ENCODE measurements at regions not wholly inside any gene's neighbourhood (a gene's known extent, or its start where the extent isn't known, plus 50 kb on each side); places are given as distances from the start of the nearest gene placed in this dataset.
"Not testable (repeated sequence)": the region's sequence is repeated elsewhere in the genome, so short reads cannot be mapped to it uniquely, and the experiment has no call there.

- Histone ChIP-seq H3K4me3 (ENCODE audit: low read length) (no peak overlapping the region), H3K9me3 (ENCODE audit: control insufficient read depth, low read depth, low read length) (no peaks in the 10 kb centered on the region), H3K36me3 (ENCODE audit: control insufficient read depth, low read depth, low read length) (no peaks in the 10 kb centered on the region), H3K9ac (ENCODE audit: low read length) (no peak overlapping the region), H3K27ac (ENCODE audit: low read length) (no peak overlapping the region), H3K27me3 (ENCODE audit: control insufficient read depth, insufficient read depth, low read length) (no peaks in the 10 kb centered on the region), H3K4me1 (ENCODE audit: control insufficient read depth, low read depth, low read length) (peaks cover 13% of the 10 kb centered on the region)
These were observed 477.3 kb downstream of the DIRAS2 start for GRCh38 chr9:90165281-90165680.

- not testable (repeated sequence) for H3K4me3 ChIP-seq (ENCODE audit: low read length); H3K9ac ChIP-seq (ENCODE audit: low read length); H3K27ac ChIP-seq (ENCODE audit: low read length); H3K9me3 ChIP-seq (ENCODE audit: control insufficient read depth, low read depth, low read length); H3K27me3 ChIP-seq (ENCODE audit: control insufficient read depth, insufficient read depth, low read length); H3K36me3 ChIP-seq (ENCODE audit: control insufficient read depth, low read depth, low read length)
- peaks cover 13% of the 10 kb centered on the region for H3K4me1 ChIP-seq (ENCODE audit: control insufficient read depth, low read depth, low read length)
These were observed 476.2 kb downstream of the DIRAS2 start for GRCh38 chr9:90166374-90166773.

GRCh38 chr9:90167914-90168313 lies 474.7 kb downstream of the DIRAS2 start:
- no peak overlapping the region for H3K27ac ChIP-seq (ENCODE audit: low read length)

GRCh38 chr9:90169490-90169889 lies 473.1 kb downstream of the DIRAS2 start:
- no peaks in the 10 kb centered on the region for H3K9me3 ChIP-seq (ENCODE audit: control insufficient read depth, low read depth, low read length)
- no peak overlapping the region for H3K27ac ChIP-seq (ENCODE audit: low read length)
- H3K27me3 ChIP-seq (ENCODE audit: control insufficient read depth, insufficient read depth, low read length) = no peaks in the 10 kb centered on the region
- no peaks in the 10 kb centered on the region for H3K36me3 ChIP-seq (ENCODE audit: control insufficient read depth, low read depth, low read length)
- H3K4me3 ChIP-seq (ENCODE audit: low read length) = no peak overlapping the region
- H3K9ac ChIP-seq (ENCODE audit: low read length) = no peak overlapping the region
- peaks cover 13% of the 10 kb centered on the region for H3K4me1 ChIP-seq (ENCODE audit: control insufficient read depth, low read depth, low read length)

More at GRCh38 chr9:90167914-90168313, 474.7 kb downstream of the DIRAS2 start:
- Histone ChIP-seq H3K4me1 (ENCODE audit: control insufficient read depth, low read depth, low read length) (peaks cover 13% of the 10 kb centered on the region), H3K9me3 (ENCODE audit: control insufficient read depth, low read depth, low read length) (no peaks in the 10 kb centered on the region), H3K9ac (ENCODE audit: low read length) (no peak overlapping the region), H3K4me3 (ENCODE audit: low read length) (no peak overlapping the region), H3K27me3 (ENCODE audit: control insufficient read depth, insufficient read depth, low read length) (no peaks in the 10 kb centered on the region), H3K36me3 (ENCODE audit: control insufficient read depth, low read depth, low read length) (no peaks in the 10 kb centered on the region)

- not testable (repeated sequence) for H3K4me1 ChIP-seq (ENCODE audit: control insufficient read depth, low read depth, low read length); H3K36me3 ChIP-seq (ENCODE audit: control insufficient read depth, low read depth, low read length); H3K9ac ChIP-seq (ENCODE audit: low read length); H3K27me3 ChIP-seq (ENCODE audit: control insufficient read depth, insufficient read depth, low read length); H3K9me3 ChIP-seq (ENCODE audit: control insufficient read depth, low read depth, low read length); H3K27ac ChIP-seq (ENCODE audit: low read length); H3K4me3 ChIP-seq (ENCODE audit: low read length)
These were observed 468.7 kb downstream of the DIRAS2 start for GRCh38 chr9:90173935-90174334.

GRCh38 chr9:90174346-90174745 lies 468.3 kb downstream of the DIRAS2 start:
- not testable (repeated sequence) for H3K36me3 ChIP-seq (ENCODE audit: control insufficient read depth, low read depth, low read length)

GRCh38 chr9:90175257-90175656 lies 467.4 kb downstream of the DIRAS2 start:
- no peak overlapping the region for H3K27ac ChIP-seq (ENCODE audit: low read length)
- no peak overlapping the region for H3K4me3 ChIP-seq (ENCODE audit: low read length)
- H3K4me1 ChIP-seq (ENCODE audit: control insufficient read depth, low read depth, low read length) = no peaks in the 10 kb centered on the region
- no peaks in the 10 kb centered on the region for H3K36me3 ChIP-seq (ENCODE audit: control insufficient read depth, low read depth, low read length)
- H3K9me3 ChIP-seq (ENCODE audit: control insufficient read depth, low read depth, low read length) = no peaks in the 10 kb centered on the region
- H3K27me3 ChIP-seq (ENCODE audit: control insufficient read depth, insufficient read depth, low read length) = no peaks in the 10 kb centered on the region
- H3K9ac ChIP-seq (ENCODE audit: low read length) = no peak overlapping the region

More at GRCh38 chr9:90174346-90174745, 468.3 kb downstream of the DIRAS2 start:
- H3K4me3 ChIP-seq (ENCODE audit: low read length); H3K27ac ChIP-seq (ENCODE audit: low read length); H3K9ac ChIP-seq (ENCODE audit: low read length); H3K4me1 ChIP-seq (ENCODE audit: control insufficient read depth, low read depth, low read length); H3K27me3 ChIP-seq (ENCODE audit: control insufficient read depth, insufficient read depth, low read length); H3K9me3 ChIP-seq (ENCODE audit: control insufficient read depth, low read depth, low read length): not testable (repeated sequence)

GRCh38 chr9:90175865-90176264 lies 466.8 kb downstream of the DIRAS2 start:
- H3K27me3 ChIP-seq (ENCODE audit: control insufficient read depth, insufficient read depth, low read length) = no peaks in the 10 kb centered on the region
- H3K27ac ChIP-seq (ENCODE audit: low read length) = no peak overlapping the region
- no peaks in the 10 kb centered on the region for H3K4me1 ChIP-seq (ENCODE audit: control insufficient read depth, low read depth, low read length)
- no peak overlapping the region for H3K4me3 ChIP-seq (ENCODE audit: low read length)
- no peaks in the 10 kb centered on the region for H3K36me3 ChIP-seq (ENCODE audit: control insufficient read depth, low read depth, low read length)
- H3K9ac ChIP-seq (ENCODE audit: low read length) = no peak overlapping the region
- H3K9me3 ChIP-seq (ENCODE audit: control insufficient read depth, low read depth, low read length) = no peaks in the 10 kb centered on the region

- no peak overlapping the region for H3K4me3 ChIP-seq (ENCODE audit: low read length)
- H3K27ac ChIP-seq (ENCODE audit: low read length) = no peak overlapping the region
- no peak overlapping the region for H3K9ac ChIP-seq (ENCODE audit: low read length)
- H3K36me3 ChIP-seq (ENCODE audit: control insufficient read depth, low read depth, low read length) = no peaks in the 10 kb centered on the region
- no peaks in the 10 kb centered on the region for H3K4me1 ChIP-seq (ENCODE audit: control insufficient read depth, low read depth, low read length)
- no peaks in the 10 kb centered on the region for H3K27me3 ChIP-seq (ENCODE audit: control insufficient read depth, insufficient read depth, low read length)
- H3K9me3 ChIP-seq (ENCODE audit: control insufficient read depth, low read depth, low read length) = no peaks in the 10 kb centered on the region
These were observed 465.7 kb downstream of the DIRAS2 start for GRCh38 chr9:90176901-90177300.

- Histone ChIP-seq H3K4me1 (ENCODE audit: control insufficient read depth, low read depth, low read length) (no peaks in the 10 kb centered on the region), H3K4me3 (ENCODE audit: low read length) (no peak overlapping the region), H3K9me3 (ENCODE audit: control insufficient read depth, low read depth, low read length) (no peaks in the 10 kb centered on the region), H3K9ac (ENCODE audit: low read length) (no peak overlapping the region), H3K27me3 (ENCODE audit: control insufficient read depth, insufficient read depth, low read length) (no peaks in the 10 kb centered on the region), H3K36me3 (ENCODE audit: control insufficient read depth, low read depth, low read length) (no peaks in the 10 kb centered on the region), H3K27ac (ENCODE audit: low read length) (no peak overlapping the region)
These were observed 462.2 kb downstream of the DIRAS2 start for GRCh38 chr9:90180381-90180780.

- H3K9me3 ChIP-seq (ENCODE audit: control insufficient read depth, low read depth, low read length) = peaks cover 10% of the 10 kb centered on the region
- H3K36me3 ChIP-seq (ENCODE audit: control insufficient read depth, low read depth, low read length) = no peaks in the 10 kb centered on the region
- H3K27me3 ChIP-seq (ENCODE audit: control insufficient read depth, insufficient read depth, low read length) = no peaks in the 10 kb centered on the region
- no peak overlapping the region for H3K4me3 ChIP-seq (ENCODE audit: low read length)
- no peak overlapping the region for H3K27ac ChIP-seq (ENCODE audit: low read length)
- H3K4me1 ChIP-seq (ENCODE audit: control insufficient read depth, low read depth, low read length) = no peaks in the 10 kb centered on the region
- H3K9ac ChIP-seq (ENCODE audit: low read length) = no peak overlapping the region
These were observed 454.0 kb downstream of the DIRAS2 start for GRCh38 chr9:90188656-90189055.

GRCh38 chr9:90189306-90189705 lies 453.3 kb downstream of the DIRAS2 start:
- Histone ChIP-seq H3K27ac (ENCODE audit: low read length) (no peak overlapping the region), H3K9me3 (ENCODE audit: control insufficient read depth, low read depth, low read length) (peaks cover 10% of the 10 kb centered on the region), H3K27me3 (ENCODE audit: control insufficient read depth, insufficient read depth, low read length) (no peaks in the 10 kb centered on the region), H3K9ac (ENCODE audit: low read length) (no peak overlapping the region), H3K36me3 (ENCODE audit: control insufficient read depth, low read depth, low read length) (no peaks in the 10 kb centered on the region), H3K4me1 (ENCODE audit: control insufficient read depth, low read depth, low read length) (no peaks in the 10 kb centered on the region), H3K4me3 (ENCODE audit: low read length) (no peak overlapping the region)
